Breast epithelium (tissue), 3 donors: ENCODE measurements at regions not wholly inside any gene's neighbourhood (a gene's known extent, or its start where the extent isn't known, plus 50 kb on each side); places are given as distances from the start of the nearest gene placed in this dataset.

Source experiments
- CTCF ChIP-seq, 3 donors: fragments of 450-650 bp; IDR thresholded peaks; one replicate each; pipeline ENCODE4 v1.5.1; 2016 to 2017; ENCODE audit warnings: antibody characterized with exemption in 3 of 3, mild to moderate bottlenecking in 3 of 3, moderate library complexity in 3 of 3
- POLR2A ChIP-seq: fragments of 450-650 bp; IDR thresholded peaks from one replicate; pipeline ENCODE4 v1.6.1; 2016; ENCODE audit warnings: antibody characterized with exemption, mild to moderate bottlenecking, moderate library complexity

GRCh38 chr5:8280711-8281363, 411.9 kb downstream of the MTRR start:
- no peak for TF ChIP-seq CTCF (IDR thresholded peaks at IDR 0.05)
- TF ChIP-seq POLR2A, result no peak
